ENCODE measurements at regions not wholly inside any gene's neighbourhood (a gene's known extent, or its start where the extent isn't known, plus 50 kb on each side); places are given as distances from the start of the nearest gene placed in this dataset.

DNA sequence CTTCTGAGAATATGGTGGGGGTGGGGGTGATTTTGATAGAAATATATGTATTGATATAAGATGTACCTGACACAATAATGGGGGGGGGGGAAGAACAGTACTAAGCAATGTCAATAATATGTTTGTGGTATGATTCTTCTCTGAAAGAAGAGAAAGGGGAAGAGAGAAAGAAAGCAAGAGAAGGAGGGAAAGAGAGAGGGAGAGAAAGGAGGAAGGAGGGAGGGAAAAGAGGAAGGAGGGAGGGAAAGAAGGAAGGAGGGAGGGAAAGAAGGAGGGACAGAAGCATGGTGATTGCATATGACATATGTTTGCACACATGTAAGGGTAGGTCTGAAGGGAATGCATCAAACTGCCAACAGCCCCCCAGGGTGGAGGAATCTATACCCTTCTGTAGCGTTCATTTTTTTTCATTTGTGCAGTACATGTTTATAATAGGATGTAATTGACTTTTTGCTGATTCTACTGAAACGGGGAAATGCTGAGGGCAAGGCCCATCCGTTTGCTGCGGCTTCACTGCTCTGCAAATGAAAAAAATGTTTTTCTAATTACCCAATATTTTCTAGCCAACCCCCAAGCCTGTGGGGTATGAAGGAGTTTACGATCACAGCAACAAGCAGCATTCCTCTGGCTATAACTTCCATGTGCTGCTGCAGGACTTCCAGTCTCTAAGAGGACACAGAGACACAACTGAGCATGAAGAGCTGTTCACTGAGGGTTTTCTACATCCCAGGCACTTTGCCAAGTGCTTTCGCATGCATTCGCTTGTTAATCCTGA is 119.3 kb upstream of the ZC3H12A start:
- TF ChIP-seq CTCF (IDR thresholded peaks at IDR 0.05) (no peak), POLR2A (IDR thresholded peaks at IDR 0.05) (no peak), EP300 (IDR thresholded peaks at IDR 0.05) (no peak)
